GM19043 (cell line): ENCODE measurements at regions not wholly inside any gene's neighbourhood (a gene's known extent, or its start where the extent isn't known, plus 50 kb on each side); places are given as distances from the start of the nearest gene placed in this dataset.

ENCODE experiments used
- ATAC-seq: cut with Tn5 transposase; IDR thresholded peaks from one replicate; pipeline ENCODE4 v1.9.1; 2021; ENCODE audit warnings: low read depth; ENCODE audit not compliant: unreplicated experiment

DNA sequence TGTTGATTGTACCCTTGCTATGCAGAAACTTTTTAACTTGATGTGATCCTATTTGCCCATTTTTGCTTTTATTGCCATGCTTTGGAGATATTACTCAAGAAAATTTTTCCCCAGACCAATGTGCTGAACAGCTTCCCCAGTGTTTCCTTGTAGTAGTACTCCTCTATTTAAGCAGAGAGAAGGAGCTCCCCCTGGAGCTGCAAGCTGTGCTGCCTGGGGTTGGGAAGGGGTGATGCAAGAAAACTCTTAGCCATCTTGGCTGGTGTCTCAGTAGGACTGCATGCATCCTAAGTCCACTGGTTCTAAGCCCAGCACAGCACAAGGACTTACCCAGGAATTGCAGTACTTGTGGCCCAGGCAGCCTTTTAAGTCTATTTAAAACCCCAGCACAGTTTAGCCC lies 121.6 kb downstream of the NTMT2 start:
- no peak for ATAC-seq

DNA sequence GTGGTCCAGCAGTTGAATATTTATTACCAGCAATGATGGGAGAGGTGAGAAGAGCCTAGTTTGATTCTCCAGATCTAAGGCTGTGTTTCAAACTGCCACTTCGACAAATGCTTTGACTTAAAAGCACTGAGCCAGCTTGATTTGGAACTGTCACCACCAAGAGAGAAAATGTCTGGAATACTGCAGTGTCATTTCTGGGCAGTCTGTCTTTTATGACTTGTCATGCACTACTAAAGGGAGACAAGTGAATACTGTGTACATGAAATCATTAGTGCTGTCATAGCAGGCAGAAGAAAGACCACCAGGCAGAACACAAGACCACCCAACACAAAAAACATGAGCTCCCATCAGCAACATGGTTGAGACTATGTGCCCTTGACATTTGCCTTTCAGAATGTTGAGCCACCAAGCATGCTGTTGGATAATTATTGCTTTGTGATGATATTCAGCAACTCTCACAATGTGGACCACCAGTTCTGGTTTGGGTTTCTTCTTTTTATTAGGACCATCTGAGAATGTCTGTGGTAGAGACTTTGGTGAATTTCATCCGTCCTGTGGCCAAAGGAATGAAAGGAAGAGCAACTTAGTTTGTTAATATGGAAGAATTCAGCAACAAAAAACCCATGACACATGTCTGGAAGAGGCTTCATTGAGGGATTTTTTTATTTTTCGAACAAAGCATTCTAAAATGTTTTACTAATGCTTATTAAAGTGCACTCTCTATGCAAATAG lies 125.8 kb downstream of the NTMT2 start:
- no peak for ATAC-seq

DNA sequence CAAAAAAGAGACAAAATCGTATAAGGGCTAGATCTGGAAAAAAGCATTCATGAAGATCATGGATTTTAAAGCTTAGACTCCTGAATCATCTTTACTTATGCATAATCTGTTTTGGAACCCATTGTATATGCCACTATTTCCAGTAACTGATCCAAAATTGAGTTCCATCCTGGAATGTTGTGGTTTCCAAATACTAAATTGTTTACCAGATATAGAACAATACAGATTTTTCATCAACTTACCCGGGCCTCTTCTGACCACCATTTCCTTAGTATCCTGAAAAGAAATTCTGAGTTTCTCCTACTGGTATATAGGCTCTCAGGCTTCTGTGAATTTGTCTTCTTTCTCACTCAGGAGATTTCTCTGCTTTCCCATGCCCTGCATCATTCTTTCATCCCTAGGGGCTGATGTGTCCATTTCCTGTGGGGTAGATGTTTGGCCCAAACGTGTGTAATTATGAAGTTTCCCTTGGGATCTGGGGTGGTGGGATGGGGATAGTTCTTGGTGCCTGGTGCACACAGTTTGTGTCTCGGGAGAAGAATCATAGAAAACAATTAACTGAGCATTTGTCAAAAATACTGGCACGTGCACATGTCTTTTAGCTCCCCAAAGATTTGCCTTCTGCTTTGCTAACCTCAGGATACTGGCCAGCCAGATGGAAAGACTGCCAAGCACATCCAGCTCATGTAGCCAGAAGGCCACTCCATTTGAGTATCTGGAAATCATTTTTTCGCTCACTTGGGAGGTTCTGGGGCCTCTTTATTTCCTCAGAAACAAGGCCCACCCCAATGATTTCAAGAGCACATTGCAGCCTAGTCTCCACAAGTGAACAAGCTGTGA lies 127.8 kb downstream of the NTMT2 start:
- no peak for ATAC-seq

DNA sequence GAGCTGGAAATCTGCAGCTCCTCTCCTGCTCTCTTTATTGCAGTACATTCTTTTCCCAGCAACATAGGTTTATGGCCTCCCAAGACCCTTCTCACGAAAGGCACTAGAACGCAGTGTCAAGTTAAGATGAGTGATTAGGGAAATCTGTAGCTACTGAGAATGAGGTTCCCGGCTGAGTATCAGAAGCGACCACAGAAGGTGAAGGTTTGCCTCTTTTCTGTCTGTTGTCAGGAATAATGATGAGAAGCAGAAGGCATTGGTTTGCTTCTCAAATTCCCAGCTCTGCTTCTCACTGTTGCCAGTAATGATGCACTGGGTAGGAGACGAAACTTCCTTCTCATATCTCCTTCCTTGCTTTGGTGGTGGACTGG lies 128.4 kb downstream of the NTMT2 start:
- no peak for ATAC-seq

DNA sequence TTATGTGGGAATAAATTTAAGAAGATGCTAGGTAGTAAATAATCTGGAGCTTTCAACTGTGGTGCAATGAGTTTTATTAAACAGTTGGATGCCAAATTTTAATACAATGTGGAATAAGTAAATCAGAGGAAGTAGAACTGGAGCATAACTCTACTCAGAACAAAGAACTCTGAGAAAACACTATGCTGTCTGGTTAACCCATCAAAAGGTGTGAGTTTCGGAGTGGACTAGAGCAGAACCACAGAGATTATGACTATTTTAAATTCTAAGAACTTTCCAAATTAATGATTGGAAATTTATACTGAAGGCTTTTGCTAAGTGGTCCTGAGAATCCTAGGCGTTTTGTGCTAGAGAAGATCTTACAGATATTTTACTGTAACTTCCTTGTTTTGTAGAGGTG lies 132.2 kb downstream of the NTMT2 start:
- ATAC-seq = no peak

DNA sequence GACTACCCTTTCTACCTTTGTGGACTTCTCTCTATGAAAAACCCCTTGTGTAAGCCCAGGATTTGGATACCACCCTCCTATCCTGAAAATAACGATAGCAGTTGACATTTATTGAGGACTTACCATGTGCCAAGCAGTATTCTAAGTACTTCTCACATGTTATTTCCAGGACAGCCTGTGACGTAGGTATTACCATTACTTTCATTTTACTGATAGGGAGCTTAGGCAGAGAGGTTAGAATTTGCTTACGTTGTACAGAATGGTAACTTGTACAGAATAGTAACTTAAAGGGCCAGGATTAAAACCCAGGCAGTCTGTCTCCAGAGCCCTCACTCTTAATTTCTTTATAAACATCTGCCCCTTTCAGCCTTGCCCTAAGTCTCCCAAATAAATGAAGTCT lies 138.3 kb downstream of the NTMT2 start:
- ATAC-seq = no peak

DNA sequence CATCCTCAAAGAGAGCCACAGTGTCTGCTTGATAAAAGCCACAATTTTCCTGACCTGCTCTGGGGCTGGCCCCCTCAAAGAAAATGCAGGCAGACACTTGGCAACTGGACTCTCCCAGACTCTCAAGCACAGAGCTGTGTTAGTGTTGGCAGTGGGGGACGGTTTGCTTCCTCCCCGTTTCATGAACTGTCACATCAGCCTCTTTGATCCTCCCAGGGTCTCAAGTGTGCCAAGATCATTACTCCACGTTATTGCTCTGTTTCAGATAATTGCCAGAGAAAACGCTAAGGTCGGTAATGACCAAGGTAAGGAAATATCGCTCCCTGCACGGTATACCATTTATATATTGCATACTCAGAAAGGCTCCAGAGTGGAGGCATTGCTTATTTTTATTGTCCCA lies 138.8 kb downstream of the NTMT2 start:
- ATAC-seq = no peak

DNA sequence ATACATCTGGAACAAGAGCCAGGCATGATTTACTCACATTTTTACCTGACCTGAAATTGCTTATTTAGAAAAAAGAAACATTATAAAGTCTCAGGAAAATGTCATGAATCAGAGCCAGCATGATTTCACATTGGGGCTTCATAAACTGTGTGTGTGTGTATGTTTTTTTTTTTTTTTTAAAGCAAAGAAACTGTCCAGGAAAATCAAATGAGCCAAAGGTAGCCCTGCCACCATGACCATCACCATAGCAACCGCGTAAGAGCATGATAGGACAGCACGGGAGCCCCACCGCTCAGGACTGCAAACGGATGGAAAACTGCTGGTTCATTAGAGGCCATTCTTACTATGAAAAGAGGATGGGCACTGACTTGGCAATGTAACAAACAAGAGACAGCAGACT lies 139.2 kb downstream of the NTMT2 start:
- no peak for ATAC-seq

DNA sequence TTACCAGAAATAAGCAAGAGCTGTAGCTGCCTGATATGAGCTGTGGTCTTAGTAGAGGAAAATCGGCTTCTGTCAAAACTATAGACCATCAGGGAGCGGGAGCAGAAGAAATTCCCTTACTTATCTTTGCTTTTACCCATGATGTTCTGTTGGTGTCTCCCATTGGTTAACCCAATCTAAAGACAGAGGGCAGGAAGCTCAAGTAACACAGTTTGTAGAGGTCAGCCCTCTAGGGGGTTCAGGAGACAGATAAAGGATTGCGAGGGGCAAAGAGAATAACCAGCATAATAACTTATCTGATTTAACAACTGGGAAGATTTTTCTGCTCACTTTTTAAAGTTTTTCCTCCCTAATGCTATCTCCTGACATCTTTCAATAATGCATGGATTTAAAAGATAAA lies 142.4 kb downstream of the NTMT2 start:
- ATAC-seq = no peak

DNA sequence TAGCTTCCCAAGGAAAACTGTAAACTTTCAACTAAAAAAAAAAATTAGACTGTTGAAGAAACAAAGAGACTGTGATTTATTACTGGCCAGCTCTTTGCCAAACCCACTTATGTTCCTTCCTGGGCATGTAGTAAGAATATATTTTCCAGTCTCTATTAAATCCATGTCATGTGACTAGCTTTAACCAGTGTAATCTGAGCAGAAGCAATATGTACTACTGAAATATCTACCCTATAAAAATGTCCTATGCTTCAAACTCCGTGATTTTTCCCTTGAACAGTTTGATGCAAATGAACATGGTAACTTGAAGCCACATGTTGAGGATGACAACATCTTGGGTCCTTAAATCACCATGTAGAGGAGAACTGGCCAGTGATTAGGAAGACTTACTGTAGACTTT lies 144.5 kb downstream of the NTMT2 start:
- no peak for ATAC-seq

DNA sequence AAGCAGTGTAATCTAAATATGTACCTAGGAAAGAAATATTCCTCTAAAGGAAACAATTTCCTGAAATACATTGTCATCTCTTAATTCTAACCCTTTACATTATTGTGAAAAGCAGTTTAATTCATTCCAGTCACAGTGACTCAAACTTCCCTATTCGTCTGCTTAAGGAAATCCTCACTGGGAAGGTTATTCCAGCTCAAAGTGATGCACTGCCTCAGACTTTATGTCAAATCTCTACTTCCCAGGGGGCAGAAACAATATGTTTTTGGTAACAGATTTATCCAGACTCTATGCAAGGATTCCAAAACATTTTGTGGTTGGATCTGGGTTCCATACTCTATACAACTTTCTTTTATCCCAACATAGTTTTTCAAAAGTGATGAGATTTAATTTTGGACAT lies 145.2 kb downstream of the NTMT2 start:
- ATAC-seq = no peak

DNA sequence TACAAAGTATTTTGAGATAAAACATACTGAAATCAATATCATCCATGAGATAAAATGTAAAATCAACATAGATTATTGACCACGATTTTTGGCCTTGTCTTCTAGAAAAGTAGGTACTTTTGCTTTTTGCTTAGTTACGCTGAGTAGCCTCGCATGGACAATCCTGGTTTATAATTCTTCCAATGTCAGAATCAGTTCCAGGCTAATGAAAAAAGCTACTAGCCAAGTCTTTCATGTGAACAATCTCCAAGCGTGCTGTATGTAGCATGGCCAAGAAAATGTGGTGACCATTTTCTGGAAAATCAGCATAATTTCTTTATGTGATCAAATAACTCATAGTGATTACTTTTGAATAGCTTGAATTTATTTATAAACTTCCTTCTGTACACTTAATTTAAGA lies 145.8 kb downstream of the NTMT2 start:
- no peak for ATAC-seq

DNA sequence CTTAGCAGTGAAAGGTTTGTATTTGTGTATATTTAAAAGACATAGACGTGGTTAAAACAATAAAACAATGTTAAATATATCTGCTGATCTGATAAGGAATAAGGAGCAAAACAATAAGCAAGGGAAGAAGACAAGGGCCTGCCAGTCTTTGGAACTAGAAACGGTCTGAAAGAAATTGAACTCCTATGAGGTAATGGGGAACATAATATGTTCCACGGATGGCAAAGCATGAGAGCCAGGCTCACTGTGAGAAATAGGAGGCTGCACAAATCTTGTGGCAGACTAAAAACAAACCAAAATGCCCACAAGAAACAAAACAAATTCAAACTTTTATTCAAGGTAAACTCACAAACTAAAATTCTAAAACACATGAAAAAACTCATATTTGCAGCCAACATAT lies 150.5 kb downstream of the NTMT2 start:
- no peak for ATAC-seq

DNA sequence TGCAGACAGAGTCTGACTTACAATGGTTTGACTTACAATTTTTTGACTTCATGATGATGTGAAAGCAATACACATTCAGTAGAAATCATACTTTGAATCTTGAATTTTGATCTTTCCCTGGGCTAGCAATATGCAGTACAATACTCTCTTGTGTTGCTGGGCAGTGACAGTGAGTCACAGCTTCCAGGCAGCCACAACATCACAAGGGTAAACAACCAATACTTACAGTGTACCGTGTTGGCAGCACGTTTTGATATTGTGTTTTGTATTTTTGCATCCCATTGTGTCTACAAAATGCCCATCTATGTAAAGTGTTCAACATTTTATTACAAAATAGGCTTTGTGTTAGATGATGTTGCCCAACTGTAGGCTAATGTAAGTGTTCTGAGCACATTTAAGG lies 150.9 kb downstream of the NTMT2 start:
- no peak for ATAC-seq

DNA sequence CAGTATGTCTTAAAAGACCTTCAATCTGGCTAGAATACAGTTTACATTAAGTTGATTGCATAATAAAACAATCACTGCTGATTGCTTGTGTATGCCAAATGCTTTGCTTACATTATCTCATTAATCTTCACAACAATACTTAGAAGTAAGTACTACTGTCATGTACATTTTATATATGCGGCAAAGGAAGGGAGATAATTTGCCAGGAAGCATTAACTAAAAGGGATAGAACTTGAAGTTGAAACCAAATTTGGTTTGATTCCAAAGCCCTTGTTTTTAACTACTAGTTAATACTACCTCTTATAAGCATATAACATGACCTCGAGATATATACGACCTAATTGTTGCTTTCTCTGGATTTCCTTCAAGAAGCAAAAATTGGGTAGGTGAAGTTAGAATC lies 155.8 kb downstream of the NTMT2 start:
- no peak for ATAC-seq

DNA sequence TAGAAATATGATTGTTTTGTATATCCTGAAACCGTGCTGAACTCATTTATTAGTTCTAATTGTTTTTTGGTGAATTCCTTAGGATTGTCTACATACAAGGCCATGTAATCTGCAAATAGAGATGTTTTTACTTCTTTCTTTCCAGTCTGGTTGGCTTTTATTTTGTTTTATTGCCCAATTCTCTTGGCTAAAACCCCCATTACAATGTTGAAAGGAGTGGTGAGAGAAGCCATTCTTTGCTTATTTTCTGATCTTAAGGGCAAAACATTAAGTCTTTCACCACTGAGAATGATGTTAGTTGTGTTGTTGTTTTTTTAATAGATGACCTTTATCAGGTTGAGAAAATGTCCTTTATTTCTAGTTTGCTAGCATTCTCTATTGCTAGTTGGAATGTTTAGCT lies 157.3 kb downstream of the NTMT2 start:
- no peak for ATAC-seq

DNA sequence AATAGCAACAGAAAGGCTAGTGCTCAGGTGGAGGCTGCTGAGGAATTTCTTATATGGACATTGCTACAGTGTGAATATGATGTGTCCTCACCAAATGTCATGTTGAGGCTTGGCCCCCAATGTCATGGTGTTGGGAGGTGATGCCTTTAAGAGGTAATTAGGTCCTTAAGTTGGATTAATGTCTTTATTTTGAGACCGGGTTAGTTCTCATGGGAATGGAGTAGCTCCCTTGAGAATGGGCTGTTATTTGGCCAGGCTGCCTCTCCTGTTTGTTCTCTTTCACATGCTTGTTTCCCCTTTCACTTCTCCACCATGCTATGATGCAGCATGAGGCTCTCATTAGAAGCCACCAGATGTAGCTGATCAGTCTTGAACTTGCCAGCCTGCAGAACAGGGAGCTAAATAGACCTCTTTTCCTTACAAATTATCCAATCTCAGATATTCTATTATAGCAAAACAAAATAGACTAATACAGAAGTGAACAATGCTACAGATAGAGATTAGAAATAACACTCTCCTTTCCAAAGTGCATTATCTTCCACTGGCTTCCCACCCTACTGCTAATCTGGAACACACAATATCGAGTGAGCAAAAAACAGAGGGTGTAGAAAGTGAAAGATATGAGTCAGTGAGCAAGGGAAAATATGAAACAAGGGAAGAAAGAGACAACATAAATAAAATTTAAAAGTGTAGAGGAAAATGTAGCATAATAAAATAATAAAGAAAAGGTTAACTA lies 160.2 kb downstream of the NTMT2 start:
- ATAC-seq = no peak

DNA sequence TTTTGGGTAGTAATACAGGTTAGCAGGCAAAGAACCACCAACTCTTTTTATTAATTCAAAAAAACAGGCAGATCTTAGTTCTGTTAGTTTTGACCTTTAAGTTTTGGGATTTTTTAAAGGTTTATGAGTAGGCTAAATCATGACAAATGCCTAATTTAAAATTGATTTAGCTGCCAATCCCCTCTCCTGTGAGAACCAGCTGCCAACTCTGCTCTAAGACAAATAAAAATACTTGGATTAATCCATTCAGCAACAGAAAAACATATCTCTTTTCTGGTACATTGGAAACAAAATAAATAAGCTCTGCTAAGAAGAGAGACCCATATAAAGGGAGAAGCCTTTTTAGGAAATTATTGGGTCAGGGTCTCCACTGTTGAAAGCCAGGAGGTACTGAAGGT lies 160.8 kb downstream of the NTMT2 start:
- no peak for ATAC-seq

DNA sequence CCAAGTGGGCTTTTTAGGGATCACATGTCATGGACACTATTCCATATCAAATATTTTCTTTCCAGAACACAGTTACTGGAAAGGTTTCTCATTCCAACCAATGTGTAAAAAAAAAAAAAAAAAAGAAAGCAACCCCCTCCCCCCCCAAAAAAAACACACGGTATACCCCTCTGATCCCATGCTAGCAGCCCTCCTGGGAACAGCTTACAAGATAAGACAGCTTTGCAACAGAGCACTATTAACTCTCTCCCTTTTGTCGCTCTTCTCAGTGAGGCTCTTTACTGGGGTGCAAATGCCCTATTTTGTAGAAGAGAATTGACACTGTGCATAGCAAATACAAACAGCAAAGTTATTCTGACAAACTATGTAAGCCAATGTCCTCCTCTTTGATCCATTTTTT lies 161.2 kb downstream of the NTMT2 start:
- ATAC-seq = no peak

DNA sequence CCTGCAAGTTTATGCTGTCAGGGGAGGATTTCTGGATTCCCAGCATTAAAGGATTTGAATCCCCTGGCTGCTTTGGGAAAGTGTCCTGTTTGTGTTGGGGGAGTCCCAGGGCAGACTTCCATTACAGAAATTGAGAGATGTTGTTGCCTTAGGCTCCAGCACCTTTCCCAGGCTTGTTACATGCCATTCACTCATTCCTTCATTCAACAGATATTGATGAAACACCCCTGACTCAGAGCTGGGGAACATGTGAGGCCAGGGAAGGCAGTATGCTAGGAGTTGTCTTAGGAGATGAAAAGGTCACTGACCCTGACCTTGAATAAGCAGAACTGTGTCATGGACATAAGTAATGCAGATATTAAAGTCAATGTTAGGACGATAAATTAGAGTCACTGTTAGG lies 161.7 kb downstream of the NTMT2 start:
- no peak for ATAC-seq

DNA sequence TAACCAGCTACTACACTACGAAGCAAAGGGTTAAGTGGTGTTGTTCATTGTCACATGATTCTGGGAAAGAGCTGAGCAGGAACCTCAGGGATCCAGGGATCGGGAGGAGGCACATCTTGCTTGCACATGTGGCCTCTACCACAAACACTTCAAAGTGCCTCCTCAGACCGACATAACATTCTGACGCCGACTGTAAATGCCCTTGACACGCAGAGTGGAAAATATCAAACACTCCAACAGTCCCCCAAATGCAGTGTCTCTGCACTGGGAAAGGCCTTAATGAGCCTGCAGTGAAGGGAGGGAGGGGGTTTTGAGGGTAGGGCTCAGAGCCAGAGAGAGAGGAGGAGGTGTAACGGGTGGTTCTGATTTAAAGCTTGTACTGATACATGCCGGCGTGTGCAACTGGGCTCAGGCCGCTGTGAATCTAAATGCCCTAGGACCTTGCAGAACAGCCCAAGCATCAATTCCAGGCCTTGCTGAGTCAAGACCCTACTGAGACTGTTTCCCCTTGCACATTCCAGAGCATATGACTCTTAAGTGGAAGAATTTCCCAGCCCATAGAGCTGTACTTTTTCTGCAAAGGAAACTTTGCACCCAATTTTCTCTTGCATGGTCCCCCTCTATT lies 163.7 kb downstream of the NTMT2 start:
- ATAC-seq = no peak
